Tibial nerve (tissue), 4 donors: ENCODE measurements at regions not wholly inside any gene's neighbourhood (a gene's known extent, or its start where the extent isn't known, plus 50 kb on each side); places are given as distances from the start of the nearest gene placed in this dataset.

ENCODE experiments used
- EP300 ChIP-seq, 2 donors: sonication (generic); formaldehyde crosslinking; IDR thresholded peaks; one replicate each; pipeline ENCODE4 v1.6.1; 2017; ENCODE audit warnings: antibody characterized with exemption in 2 of 2, mild to moderate bottlenecking in 1 of 2
- POLR2A ChIP-seq, 2 donors: fragments of 450-650 bp; IDR thresholded peaks; one replicate each; pipeline ENCODE4 v1.6.1; 2017; ENCODE audit warnings: antibody characterized with exemption in 2 of 2, mild to moderate bottlenecking in 2 of 2, moderate library complexity in 2 of 2
- TF ChIP-seq, protein P1 (sequence below), 5 experiments: fragments of 200-600 bp in 3 of 5; fragments of 450-650 bp in 2 of 5; sonication (generic) in 3 of 5; IDR thresholded peaks; one replicate each; pipeline ENCODE4 v1.5.1; 2016 to 2019; ENCODE audit warnings: antibody characterized with exemption in 5 of 5, mild to moderate bottlenecking in 3 of 5, moderate library complexity in 2 of 5

- TF ChIP-seq, protein P1, sequence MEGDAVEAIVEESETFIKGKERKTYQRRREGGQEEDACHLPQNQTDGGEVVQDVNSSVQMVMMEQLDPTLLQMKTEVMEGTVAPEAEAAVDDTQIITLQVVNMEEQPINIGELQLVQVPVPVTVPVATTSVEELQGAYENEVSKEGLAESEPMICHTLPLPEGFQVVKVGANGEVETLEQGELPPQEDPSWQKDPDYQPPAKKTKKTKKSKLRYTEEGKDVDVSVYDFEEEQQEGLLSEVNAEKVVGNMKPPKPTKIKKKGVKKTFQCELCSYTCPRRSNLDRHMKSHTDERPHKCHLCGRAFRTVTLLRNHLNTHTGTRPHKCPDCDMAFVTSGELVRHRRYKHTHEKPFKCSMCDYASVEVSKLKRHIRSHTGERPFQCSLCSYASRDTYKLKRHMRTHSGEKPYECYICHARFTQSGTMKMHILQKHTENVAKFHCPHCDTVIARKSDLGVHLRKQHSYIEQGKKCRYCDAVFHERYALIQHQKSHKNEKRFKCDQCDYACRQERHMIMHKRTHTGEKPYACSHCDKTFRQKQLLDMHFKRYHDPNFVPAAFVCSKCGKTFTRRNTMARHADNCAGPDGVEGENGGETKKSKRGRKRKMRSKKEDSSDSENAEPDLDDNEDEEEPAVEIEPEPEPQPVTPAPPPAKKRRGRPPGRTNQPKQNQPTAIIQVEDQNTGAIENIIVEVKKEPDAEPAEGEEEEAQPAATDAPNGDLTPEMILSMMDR (IDR thresholded peaks at IDR 0.05), result no peak
- TF ChIP-seq POLR2A (IDR thresholded peaks at IDR 0.05), result no peak
- no peak for TF ChIP-seq EP300 (IDR thresholded peaks at IDR 0.05)
These were observed 105.1 kb upstream of the SCOC start for GRCh38 chr4:140268186-140268841.
